ENCODE measurements at regions not wholly inside any gene's neighbourhood (a gene's known extent, or its start where the extent isn't known, plus 50 kb on each side); places are given as distances from the start of the nearest gene placed in this dataset.

DNA sequence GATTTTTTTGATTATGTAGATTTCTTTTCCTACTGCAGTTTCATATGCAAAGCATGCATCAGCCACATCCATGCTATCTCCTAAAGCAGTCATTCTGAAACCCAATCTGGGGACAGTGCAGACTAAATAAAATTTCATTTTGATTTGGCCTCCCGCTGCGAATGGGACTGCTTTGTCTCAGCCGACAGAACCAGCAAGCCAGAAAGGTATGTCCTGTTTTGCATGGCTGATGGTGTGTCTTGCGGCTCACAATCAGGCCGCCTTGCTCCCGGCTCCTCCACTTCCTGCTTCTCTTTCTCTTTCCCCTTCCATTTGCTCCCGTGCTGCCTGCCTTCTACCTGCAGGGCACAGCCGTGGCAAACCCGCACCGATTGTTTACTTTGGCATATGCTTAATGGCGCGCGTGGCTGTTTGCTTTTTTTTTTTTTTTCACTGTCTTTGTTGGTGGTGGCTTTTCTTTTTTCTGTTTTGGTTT is 419.6 kb upstream of the POU3F3 start:
- no peaks in the 10 kb centered on the region for H3K27me3 ChIP-seq (ENCODE audit: insufficient read depth, low read length)
- H2AFZ ChIP-seq (ENCODE audit: low read depth, low read length, poor library complexity, severe bottlenecking) = no peak overlapping the region
- no peak for TF ChIP-seq YY1 (IDR thresholded peaks at IDR 0.05; ENCODE audit: extremely low read depth, insufficient replicate concordance, low read depth, low read length)
- no peak for TF ChIP-seq EZH2phosphoT487 (IDR thresholded peaks at IDR 0.05; ENCODE audit: borderline replicate concordance)
- no peak for TF ChIP-seq ELF1 (IDR thresholded peaks at IDR 0.05; ENCODE audit: borderline replicate concordance, low read depth)
- no peak for TF ChIP-seq SRF (IDR thresholded peaks at IDR 0.05; ENCODE audit: low read depth)
- TF ChIP-seq, protein P1, sequence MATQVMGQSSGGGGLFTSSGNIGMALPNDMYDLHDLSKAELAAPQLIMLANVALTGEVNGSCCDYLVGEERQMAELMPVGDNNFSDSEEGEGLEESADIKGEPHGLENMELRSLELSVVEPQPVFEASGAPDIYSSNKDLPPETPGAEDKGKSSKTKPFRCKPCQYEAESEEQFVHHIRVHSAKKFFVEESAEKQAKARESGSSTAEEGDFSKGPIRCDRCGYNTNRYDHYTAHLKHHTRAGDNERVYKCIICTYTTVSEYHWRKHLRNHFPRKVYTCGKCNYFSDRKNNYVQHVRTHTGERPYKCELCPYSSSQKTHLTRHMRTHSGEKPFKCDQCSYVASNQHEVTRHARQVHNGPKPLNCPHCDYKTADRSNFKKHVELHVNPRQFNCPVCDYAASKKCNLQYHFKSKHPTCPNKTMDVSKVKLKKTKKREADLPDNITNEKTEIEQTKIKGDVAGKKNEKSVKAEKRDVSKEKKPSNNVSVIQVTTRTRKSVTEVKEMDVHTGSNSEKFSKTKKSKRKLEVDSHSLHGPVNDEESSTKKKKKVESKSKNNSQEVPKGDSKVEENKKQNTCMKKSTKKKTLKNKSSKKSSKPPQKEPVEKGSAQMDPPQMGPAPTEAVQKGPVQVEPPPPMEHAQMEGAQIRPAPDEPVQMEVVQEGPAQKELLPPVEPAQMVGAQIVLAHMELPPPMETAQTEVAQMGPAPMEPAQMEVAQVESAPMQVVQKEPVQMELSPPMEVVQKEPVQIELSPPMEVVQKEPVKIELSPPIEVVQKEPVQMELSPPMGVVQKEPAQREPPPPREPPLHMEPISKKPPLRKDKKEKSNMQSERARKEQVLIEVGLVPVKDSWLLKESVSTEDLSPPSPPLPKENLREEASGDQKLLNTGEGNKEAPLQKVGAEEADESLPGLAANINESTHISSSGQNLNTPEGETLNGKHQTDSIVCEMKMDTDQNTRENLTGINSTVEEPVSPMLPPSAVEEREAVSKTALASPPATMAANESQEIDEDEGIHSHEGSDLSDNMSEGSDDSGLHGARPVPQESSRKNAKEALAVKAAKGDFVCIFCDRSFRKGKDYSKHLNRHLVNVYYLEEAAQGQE (IDR thresholded peaks at IDR 0.05; ENCODE audit: low read depth) = no peak
- TF ChIP-seq SP1 (IDR thresholded peaks at IDR 0.05; ENCODE audit: low read depth) = no peak
- no peak for TF ChIP-seq ZFX (IDR thresholded peaks at IDR 0.05)
- no peak for TF ChIP-seq RAD21 (IDR thresholded peaks at IDR 0.05; ENCODE audit: low read depth)
- ChIA-PET RAD21 (ENCODE audit: low non-redundant PET in 1 of 2, low total read pairs in 2 of 2, uncharacterized antibody in 2 of 2, unreplicated experiment in 2 of 2) (no interaction called here), CTCF (no interaction called here), POLR2A (no interaction called here)
- H3K79me2 ChIP-seq (ENCODE audit: insufficient read depth, low read length) = no peaks in the 10 kb centered on the region
- no peaks in the 10 kb centered on the region for H4K20me1 ChIP-seq (ENCODE audit: insufficient read depth)
- no peak overlapping the region for H3K4me3 ChIP-seq (replicated peaks in 1 of 2; ENCODE audit: low read depth in 1 of 2, low read length in 2 of 2)
- ATAC-seq = no peak
- H3K4me2 ChIP-seq (ENCODE audit: low read length) = no peak overlapping the region
- H3K4me1 ChIP-seq (ENCODE audit: control insufficient read depth in 1 of 2, insufficient read depth in 2 of 2, low read length in 2 of 2) = no peaks in the 10 kb centered on the region
- H3K36me3 ChIP-seq (ENCODE audit: control insufficient read depth in 1 of 2, insufficient read depth in 2 of 2, low read length in 2 of 2) = no peaks in the 10 kb centered on the region
- H3K9ac ChIP-seq (ENCODE audit: low read length) = no peak overlapping the region
- H3K9me2 ChIP-seq (ENCODE audit: insufficient read depth) = no peaks in the 10 kb centered on the region
- peaks cover 9 to 15% of the 10 kb centered on the region in 2 experiments; a peak in 2 of 4 replicates for H3K9me3 ChIP-seq (ENCODE audit: control insufficient read depth in 1 of 2, insufficient read depth in 1 of 2, low read depth in 1 of 2, low read length in 2 of 2)
- H3K27ac ChIP-seq (ENCODE audit: low read depth, low read length) = no peak overlapping the region
- BruUV-seq (replicated peaks) = no TSS peak
- intact Hi-C loops (cut with micrococcal nuclease) = no loop called here
- DNase-seq (ENCODE audit: low read depth, low spot score) = no peak
